HG03354 (cell line): ENCODE measurements at regions not wholly inside any gene's neighbourhood (a gene's known extent, or its start where the extent isn't known, plus 50 kb on each side); places are given as distances from the start of the nearest gene placed in this dataset.

Source experiments
- ATAC-seq: cut with Tn5 transposase; IDR thresholded peaks from one replicate; pipeline ENCODE4 v1.9.1; 2021; ENCODE audit warnings: mild to moderate bottlenecking; ENCODE audit not compliant: unreplicated experiment, poor library complexity, severe bottlenecking

- no peak for ATAC-seq
Observed at GRCh38 chr13:55661505-55661904, 1479.2 kb upstream of the PRR20A start.

- no peak for ATAC-seq
Observed at GRCh38 chr13:55664178-55664577, 1476.5 kb upstream of the PRR20A start.

DNA sequence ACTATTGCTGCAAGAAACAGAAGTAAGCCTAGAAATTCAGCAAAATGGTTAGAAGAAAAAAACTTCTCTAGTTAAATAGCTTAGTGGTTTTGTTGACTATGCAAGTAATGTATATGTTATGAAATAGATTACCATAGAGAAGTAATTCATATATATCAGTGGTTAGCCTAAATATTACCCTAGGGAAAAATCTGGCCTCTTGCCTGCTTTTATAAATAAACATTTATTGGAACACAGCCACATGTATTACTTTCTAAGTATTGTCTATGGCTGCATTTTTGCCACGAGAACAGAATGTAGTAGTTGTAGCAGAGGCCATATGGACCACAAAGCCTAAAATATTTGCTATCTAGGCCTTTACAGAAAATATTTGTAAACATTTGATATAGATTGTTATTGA is 1471.7 kb upstream of the PRR20A start:
- ATAC-seq: no peak

- ATAC-seq: no peak
Observed at GRCh38 chr13:55673910-55674309, 1466.8 kb upstream of the PRR20A start.

DNA sequence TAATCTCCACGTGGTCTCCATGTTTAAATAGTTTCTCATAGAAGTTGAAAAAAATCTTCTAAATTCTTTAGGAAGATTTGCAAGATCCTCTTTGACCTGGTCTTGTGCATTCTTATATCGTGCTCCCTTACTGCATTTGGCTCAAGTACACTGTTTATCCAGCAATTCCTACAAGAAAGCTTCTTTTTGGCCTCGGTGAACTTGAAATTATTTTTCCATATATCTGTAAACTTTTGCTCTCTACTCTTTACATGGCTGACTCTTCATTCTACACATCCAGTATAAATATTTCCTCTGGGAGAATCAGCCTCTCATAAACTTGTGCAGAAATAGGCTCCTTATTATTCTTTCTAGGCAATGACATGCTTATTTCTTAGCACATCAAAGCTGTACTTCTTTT is 1457.9 kb upstream of the PRR20A start:
- no peak for ATAC-seq

DNA sequence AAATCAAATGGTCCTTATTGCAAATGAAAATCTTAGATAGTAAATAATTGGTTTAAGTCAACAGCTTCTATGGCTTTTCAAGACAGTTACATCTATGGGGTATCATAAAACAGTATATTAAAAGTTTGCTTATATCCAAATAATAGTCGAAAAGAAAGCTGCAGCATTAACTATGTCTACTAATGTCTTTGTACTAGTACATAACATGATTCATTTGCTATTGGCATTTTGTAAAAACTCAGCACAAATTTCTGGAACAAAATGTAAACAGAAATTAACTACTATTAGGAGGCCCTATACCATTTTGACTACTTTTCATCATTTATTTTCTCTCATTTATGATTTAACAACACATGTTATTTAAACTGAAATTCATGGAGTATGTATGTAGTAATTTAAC is 1435.2 kb upstream of the PRR20A start:
- no peak for ATAC-seq

DNA sequence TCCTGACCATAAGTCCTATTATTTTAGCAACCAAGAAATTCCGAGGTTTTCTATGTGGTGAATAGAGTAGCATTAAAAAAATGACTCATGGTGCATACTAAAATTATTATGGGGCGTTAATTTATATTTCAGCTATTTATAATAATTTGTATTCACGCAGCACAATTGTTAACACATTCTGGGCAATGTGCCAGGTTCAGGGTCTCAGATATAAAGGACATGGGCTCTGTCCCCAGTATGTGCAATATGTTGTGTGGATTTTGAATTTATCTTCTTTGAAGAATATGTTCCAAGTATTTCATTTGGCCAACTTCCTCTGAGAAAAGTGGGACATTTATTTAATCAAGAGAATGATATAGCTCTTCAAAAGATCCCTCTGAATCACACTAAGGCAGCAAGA is 1434.7 kb upstream of the PRR20A start:
- ATAC-seq: no peak

DNA sequence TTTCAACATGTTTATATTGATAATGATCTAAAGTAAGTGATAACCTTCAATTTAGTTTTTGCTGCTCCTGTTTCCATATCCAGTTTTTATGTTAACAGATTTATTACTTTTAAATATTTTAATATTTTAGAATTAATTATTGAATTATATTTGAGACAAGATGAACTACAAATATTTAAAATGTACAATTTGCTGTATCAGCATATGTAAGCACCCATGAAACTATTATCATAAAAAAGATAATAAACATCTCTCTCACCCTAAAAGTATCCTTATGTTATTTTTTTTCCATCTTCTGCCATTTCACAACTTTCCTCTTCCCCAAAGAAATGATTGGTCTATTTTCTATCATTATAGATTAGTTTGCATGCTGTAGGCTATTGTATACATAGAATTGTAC is 1426.6 kb upstream of the PRR20A start:
- no peak for ATAC-seq

- ATAC-seq: no peak
Observed at GRCh38 chr13:55727683-55728082, 1413.0 kb upstream of the PRR20A start.

- ATAC-seq: no peak
Observed at GRCh38 chr13:55728247-55728646, 1412.5 kb upstream of the PRR20A start.

- no peak for ATAC-seq
Observed at GRCh38 chr13:55745828-55746227, 1394.9 kb upstream of the PRR20A start.

GRCh38 chr13:55761986-55762385 is 1378.7 kb upstream of the PRR20A start:
- no peak for ATAC-seq

DNA sequence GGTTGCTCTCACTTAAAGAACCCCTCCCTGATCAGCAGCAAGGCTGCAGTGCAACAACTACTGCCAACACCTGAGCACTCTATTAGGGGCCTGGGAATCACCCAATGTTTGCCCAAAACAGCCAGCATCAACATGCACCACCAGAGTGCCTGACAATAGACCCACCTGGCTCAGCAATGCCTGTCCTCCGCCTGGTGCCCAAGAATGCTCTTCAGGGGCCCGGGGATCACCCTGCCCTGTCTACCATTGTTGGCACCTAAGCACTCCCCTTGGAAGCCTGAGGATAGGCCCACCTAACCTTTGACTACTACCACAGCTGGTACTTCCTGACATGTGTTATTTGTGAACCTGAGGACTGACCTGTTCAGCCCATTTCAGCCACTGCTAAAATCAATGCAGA is 1363.1 kb upstream of the PRR20A start:
- ATAC-seq: no peak

DNA sequence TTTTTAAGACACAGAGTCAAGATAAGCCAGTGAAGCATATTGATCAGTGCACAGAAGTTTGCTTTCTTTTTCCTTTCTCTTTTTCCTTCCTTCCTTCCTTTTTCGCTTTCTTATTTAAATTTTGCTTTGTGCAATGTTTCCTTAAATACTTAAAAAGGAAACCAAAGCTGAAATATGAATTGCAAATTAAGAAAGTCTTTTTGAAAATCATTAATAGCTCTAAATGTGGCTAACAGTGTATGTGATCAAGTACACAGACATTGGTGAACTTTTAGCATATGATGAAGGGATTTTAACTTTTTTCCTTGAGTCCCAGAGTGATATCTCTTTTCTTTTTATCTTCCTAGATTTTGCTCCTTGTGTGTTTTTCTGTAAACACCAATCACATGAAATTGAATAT is 1356.9 kb upstream of the PRR20A start:
- ATAC-seq: no peak

GRCh38 chr13:55788548-55788947 is 1352.2 kb upstream of the PRR20A start:
- ATAC-seq: no peak

- no peak for ATAC-seq
Observed at GRCh38 chr13:55792544-55793193, 1348.0 kb upstream of the PRR20A start.

DNA sequence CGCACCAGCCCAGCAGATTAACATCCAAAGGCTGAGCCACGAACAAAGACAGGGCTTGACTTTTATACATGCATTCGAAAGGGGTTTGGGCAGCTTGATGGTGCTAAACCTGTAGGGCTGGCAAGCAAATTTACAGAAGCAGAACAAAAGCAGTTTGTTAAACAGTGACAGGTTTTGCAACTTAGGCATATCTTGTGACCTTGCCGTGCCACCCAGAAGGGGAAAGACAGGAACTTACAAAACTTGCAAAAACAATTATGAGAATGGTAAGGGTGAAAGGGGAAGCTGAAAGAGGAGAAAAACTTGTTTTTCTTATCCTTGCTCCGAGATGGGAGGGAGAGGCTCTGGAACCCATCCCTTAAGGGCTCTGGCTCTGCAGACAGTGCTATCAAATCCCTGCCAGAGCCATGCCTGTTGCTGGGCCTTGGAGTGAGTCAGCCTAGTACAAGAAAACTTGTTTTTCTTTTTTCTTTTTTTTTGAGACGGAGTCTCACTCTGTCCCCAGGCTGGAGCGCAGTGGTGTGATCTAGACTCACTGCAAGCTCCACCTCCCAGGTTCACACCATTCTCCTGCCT is 1325.2 kb upstream of the PRR20A start:
- ATAC-seq: no peak

DNA sequence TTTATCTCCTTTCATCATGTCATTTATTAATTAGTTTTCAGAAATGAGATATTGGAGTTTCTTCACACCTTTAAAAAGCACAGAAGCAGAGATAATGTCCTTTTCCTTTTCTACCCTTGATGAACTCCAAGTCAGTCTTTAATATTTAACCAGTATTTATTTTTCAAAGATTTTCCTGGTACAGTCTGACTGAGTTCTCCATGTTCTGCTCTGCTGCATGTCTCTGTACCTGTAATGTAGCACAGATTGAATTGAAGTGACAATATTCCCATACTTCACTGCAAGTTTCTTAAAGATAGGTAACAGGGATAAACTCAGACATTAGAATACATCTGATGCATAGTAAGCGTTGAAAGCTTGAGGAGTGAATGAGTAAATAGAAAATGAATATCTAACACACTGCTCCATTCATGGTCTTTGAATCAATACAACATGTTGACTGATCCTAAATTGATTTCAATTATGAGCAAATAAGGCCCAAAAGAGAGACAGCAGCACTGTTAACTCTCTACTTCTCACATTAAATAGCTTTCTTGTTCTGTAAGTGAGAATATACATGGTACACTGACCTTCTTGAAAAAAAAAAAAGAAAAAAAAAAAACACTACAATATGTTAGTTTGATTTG is 1323.6 kb upstream of the PRR20A start:
- ATAC-seq: no peak

- ATAC-seq: no peak
Observed at GRCh38 chr13:55820817-55821216, 1319.9 kb upstream of the PRR20A start.

- no peak for ATAC-seq
Observed at GRCh38 chr13:55869648-55870047, 1271.1 kb upstream of the PRR20A start.

DNA sequence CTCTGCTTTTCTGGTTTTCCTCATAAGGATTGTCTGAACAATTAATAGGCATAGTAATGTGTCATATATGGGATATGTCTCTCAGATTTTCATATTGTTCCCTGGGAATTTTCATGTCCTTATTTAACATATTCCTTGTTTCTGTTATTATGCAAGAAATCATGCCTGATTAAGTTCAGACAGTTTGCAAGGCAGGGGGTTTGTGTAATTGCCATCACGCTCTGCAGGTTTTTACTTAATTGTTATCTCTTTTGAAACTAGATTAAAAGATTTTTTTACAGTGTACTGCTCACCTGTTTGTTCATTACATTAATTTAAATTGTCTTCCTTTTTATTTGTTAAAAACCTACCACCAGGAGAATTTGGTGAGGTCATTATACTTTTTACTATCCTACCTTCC is 1253.2 kb upstream of the PRR20A start:
- no peak for ATAC-seq

- no peak for ATAC-seq
Observed at GRCh38 chr13:55893540-55893939, 1247.2 kb upstream of the PRR20A start.
